AG09309 (cell line): ENCODE measurements at regions not wholly inside any gene's neighbourhood (a gene's known extent, or its start where the extent isn't known, plus 50 kb on each side); places are given as distances from the start of the nearest gene placed in this dataset.
"Not testable (repeated sequence)": the region's sequence is repeated elsewhere in the genome, so short reads cannot be mapped to it uniquely, and the experiment has no call there.

Experiments used
- DNase-seq: peaks from one replicate; pipeline ENCODE4 v3.0.0-alpha.2; 2010; ENCODE audit warnings: low read depth
- H3K4me3 ChIP-seq: 2 replicates; pipeline ENCODE4 v1.5.1; 2011; ENCODE audit warnings: mild to moderate bottlenecking, low read depth, low read length, moderate library complexity; ENCODE audit not compliant: control insufficient read depth
- TF ChIP-seq, protein P1 (sequence below): IDR thresholded peaks from 2 replicates; pipeline ENCODE4 v1.5.1; 2011; ENCODE audit warnings: mild to moderate bottlenecking, low read depth, low read length, inconsistent platforms; ENCODE audit not compliant: insufficient read depth, control insufficient read depth; ENCODE audit errors: missing control alignments

DNA sequence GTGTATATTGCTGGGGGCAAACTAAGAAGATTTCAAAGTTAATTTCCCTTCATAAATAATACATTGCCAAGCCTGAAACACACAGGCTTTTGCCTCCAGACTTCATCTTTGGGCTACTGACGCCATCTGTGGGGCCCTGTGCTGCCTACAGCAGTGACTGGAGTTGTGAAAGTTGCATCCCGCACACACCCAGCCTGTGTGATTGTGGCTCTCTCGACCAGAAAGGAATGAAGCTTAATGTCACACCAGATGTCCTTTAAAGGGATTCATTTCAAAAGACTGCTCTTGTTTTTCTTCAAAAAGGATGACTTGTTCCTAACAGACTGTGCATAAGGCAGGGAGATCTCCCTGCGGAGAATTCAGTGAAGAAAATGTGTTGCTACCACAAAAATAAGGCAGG lies 210.5 kb downstream of the FAM181B start:
- TF ChIP-seq, protein P1, sequence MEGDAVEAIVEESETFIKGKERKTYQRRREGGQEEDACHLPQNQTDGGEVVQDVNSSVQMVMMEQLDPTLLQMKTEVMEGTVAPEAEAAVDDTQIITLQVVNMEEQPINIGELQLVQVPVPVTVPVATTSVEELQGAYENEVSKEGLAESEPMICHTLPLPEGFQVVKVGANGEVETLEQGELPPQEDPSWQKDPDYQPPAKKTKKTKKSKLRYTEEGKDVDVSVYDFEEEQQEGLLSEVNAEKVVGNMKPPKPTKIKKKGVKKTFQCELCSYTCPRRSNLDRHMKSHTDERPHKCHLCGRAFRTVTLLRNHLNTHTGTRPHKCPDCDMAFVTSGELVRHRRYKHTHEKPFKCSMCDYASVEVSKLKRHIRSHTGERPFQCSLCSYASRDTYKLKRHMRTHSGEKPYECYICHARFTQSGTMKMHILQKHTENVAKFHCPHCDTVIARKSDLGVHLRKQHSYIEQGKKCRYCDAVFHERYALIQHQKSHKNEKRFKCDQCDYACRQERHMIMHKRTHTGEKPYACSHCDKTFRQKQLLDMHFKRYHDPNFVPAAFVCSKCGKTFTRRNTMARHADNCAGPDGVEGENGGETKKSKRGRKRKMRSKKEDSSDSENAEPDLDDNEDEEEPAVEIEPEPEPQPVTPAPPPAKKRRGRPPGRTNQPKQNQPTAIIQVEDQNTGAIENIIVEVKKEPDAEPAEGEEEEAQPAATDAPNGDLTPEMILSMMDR = no peak
- no peak for DNase-seq
- no peak overlapping the region for H3K4me3 ChIP-seq

DNA sequence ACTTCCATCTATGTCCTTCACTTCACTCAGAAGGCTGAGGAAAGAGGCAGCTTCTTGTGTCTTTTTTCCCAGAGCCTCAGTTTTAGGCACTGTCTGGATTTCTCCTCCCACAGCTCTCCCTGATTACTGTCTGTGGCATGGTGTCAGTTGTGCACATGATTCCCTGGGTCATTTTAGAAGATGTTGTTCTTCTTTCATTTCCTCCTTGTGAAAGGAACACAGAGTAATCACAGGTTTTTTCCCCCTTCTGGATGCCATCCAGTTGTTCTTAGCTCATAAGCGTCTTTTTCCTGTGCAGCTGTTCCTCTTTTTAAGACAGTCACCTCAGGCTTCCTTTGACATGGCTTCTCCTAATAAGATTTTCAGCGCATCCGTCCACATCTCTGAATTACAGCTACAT lies 212.2 kb downstream of the FAM181B start:
- TF ChIP-seq, protein P1 = no peak
- H3K4me3 ChIP-seq = no peak overlapping the region
- no peak for DNase-seq

DNA sequence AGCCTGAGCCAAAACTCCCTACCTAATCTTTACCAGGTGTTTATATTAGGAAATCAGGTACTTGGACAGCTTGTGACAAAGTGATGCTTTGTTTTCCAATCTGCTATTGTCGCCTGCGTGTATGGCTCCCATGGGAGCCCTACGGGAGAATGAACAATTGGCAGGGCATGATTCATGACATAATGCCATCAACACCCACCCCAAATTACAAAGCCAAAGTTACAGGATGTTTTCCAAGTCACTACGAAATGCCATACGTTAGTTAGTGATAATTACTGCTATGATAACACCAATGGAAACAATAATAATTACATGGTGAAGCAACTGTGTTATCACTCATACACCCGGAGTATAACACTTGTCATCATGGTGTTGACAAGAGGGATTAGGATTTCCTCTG lies 226.4 kb downstream of the FAM181B start:
- no peak overlapping the region for H3K4me3 ChIP-seq
- no peak for DNase-seq
- TF ChIP-seq, protein P1 = no peak

DNA sequence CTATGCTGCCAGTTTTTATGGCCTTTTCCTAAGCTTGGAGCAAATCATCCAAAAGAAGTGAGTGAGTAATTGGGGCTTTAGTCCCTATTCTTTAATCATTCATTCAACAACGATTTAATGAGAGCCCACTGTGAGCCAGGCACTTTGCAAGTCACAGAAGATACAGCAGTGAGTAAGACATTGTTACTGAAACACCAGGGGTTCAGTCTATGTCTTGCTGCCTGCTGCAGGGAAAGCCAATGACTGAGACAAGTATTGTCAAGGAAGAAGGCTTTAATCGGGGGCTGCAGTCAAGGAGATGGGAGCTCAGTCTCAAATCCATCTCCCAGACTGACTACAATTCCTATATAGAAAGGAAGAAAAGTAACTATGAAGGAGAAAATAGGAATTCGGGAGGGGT lies 228.3 kb downstream of the FAM181B start:
- no peak for DNase-seq
- TF ChIP-seq, protein P1 = no peak
- H3K4me3 ChIP-seq = no peak overlapping the region

DNA sequence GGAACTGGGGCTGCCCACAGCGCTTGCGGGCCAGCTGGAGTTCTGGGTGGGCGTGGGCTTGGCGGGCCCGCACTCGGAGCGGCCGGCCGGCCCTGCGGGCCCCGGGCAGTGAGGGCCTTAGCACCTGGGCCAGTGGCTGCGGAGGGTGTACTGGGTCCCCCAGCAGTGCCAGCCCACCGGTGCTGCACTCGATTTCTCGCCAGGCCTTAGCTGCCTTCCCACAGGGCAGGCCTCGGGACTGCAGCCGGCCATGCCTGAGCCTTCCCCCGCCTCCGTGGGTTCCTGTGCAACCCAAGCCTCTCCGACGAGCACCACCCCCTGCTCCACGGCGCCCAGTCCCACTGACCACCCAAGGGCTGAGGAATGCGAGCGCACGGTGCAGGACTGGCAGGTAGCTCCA lies 232.5 kb downstream of the FAM181B start:
- H3K4me3 ChIP-seq, DNase-seq: not testable (repeated sequence)

DNA sequence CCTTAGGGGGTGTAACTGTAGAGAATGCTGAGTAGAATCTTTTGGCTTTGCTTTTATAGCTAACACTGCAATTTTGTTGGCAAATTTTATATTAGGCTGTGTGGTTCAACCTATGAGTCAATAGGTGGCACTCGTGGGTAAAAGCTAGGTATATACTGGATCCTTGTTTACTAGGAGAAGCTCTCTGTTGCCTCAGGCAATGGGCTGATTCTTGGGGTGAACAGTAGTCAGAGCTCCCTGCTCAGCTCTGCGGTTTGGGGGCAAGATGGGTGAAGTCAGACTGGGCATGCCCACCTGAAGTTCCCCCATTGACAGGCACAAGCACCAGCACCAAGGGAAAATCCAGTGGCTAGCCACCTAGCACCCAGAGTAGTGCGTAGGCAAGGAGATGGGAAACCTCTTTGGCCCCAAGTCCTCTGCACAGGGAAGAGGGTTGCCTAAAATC lies 238.7 kb downstream of the FAM181B start:
- TF ChIP-seq, protein P1 = no peak
- no peak overlapping the region for H3K4me3 ChIP-seq
- DNase-seq = no peak

DNA sequence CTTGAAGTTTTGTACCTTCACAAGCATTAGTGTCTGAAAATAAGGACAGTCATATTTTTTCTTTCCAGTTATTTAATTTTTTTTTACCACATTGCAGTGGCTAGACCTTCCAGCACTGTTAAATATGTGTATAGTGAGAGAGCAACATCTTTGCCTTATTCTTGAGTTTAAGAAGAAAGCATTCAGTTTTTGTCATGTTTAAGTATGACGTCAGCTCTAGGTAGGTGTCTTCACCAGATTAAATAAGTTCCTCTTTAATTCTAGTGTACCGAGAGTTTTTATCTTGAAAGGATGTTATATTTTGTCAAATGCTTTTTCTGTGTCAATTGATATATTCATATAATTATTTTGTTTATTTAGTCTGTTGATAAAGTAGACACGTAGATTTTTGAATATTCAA lies 258.8 kb downstream of the FAM181B start:
- TF ChIP-seq, protein P1 = no peak
- H3K4me3 ChIP-seq = no peak overlapping the region
- DNase-seq = no peak

DNA sequence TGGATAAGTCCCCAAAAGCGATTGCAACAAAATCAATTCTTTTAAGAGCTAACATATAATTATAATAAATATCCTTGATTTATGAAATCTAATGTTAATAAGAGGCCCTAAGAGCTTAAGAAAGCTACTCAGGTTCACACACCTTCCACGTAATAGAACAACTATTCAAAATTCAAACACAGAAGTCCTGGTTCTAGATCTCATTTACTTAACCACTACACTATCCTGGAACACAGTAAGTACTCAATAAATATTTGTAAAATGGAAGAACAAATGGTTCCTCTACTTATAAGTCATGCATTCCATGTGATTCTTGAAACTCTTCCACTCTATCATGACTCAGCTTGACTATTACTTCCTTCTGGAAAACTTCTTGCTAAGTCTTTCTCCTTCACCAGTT lies 268.2 kb downstream of the FAM181B start:
- TF ChIP-seq, protein P1 = no peak
- no peak for DNase-seq

More for the DNA sequence above, 268.2 kb downstream of the FAM181B start:
- H3K4me3 ChIP-seq = no peak overlapping the region
